ENCODE measurements at regions not wholly inside any gene's neighbourhood (a gene's known extent, or its start where the extent isn't known, plus 50 kb on each side); places are given as distances from the start of the nearest gene placed in this dataset.

DNA sequence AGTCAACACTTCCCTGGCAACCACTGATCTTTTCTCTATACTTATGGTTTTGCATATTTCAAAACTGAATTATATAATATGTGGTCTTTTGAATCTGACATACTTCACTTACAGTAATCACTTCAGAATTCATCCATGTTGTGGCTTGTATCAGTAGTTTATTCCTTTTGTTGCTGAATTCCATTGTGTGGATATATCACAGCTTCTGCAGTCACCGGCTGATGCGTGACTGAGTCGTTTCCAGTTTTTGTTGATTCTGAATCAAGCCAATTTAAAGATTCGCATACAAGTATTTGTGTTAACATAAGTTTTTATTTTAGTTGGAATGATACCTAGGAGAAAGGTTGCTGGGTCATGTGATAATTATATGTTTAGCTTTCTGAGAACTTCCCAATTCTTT is 672.5 kb upstream of the ANKRD30A start:
- in situ Hi-C loops (cut with MboI; ENCODE audit: low sequenced_read_pairs, unreplicated experiment), result no loop called here
- no peak for DNase-seq (ENCODE audit: low spot score)
- TF ChIP-seq, protein P1, sequence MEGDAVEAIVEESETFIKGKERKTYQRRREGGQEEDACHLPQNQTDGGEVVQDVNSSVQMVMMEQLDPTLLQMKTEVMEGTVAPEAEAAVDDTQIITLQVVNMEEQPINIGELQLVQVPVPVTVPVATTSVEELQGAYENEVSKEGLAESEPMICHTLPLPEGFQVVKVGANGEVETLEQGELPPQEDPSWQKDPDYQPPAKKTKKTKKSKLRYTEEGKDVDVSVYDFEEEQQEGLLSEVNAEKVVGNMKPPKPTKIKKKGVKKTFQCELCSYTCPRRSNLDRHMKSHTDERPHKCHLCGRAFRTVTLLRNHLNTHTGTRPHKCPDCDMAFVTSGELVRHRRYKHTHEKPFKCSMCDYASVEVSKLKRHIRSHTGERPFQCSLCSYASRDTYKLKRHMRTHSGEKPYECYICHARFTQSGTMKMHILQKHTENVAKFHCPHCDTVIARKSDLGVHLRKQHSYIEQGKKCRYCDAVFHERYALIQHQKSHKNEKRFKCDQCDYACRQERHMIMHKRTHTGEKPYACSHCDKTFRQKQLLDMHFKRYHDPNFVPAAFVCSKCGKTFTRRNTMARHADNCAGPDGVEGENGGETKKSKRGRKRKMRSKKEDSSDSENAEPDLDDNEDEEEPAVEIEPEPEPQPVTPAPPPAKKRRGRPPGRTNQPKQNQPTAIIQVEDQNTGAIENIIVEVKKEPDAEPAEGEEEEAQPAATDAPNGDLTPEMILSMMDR (IDR thresholded peaks at IDR 0.05; ENCODE audit: borderline replicate concordance, control extremely low read depth, extremely low read depth, insufficient read depth, missing control alignments), result no peak

GRCh38 chr10:36451391-36451970 is 673.9 kb upstream of the ANKRD30A start:
- DNase-seq (ENCODE audit: low spot score), result no peak
- in situ Hi-C loops (cut with MboI; ENCODE audit: low sequenced_read_pairs, unreplicated experiment), result no loop called here
- TF ChIP-seq, protein P1 (IDR thresholded peaks at IDR 0.05; ENCODE audit: borderline replicate concordance, control extremely low read depth, extremely low read depth, insufficient read depth, missing control alignments), result no peak

GRCh38 chr10:36450380-36450779 is 675.0 kb upstream of the ANKRD30A start:
- in situ Hi-C loops (cut with MboI; ENCODE audit: low sequenced_read_pairs, unreplicated experiment), result no loop called here
- no peak for DNase-seq (ENCODE audit: low spot score)
- TF ChIP-seq, protein P1 (IDR thresholded peaks at IDR 0.05; ENCODE audit: borderline replicate concordance, control extremely low read depth, extremely low read depth, insufficient read depth, missing control alignments), result no peak

- TF ChIP-seq, protein P1 (IDR thresholded peaks at IDR 0.05; ENCODE audit: borderline replicate concordance, control extremely low read depth, extremely low read depth, insufficient read depth, missing control alignments), result no peak
- in situ Hi-C loops (cut with MboI; ENCODE audit: low sequenced_read_pairs, unreplicated experiment), result no loop called here
- no peak for DNase-seq (ENCODE audit: low spot score)
Measured at GRCh38 chr10:36448760-36449691, 676.4 kb upstream of the ANKRD30A start.

DNA sequence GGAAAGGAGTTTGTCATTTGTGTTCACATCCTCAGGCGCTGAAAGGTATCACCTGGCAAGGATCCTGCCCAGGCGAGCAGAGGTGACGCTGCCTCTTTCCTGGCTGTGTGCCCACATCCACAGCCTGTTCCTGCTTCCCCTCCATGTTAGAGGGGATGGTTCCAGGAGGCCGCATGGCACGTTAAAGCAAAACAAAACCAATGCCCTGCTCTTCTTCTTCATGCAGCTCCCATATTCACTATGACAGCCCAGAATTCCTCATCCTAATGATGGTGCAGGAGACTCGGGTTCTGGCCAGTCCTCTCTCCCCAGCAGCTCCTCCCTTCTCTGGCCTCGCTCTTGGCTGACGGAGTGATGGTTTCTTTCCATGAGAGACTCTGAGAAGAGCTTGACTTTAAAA is 678.5 kb upstream of the ANKRD30A start:
- DNase-seq (ENCODE audit: low spot score), result no peak
- TF ChIP-seq, protein P1 (IDR thresholded peaks at IDR 0.05; ENCODE audit: borderline replicate concordance, control extremely low read depth, extremely low read depth, insufficient read depth, missing control alignments), result no peak
- in situ Hi-C loops (cut with MboI; ENCODE audit: low sequenced_read_pairs, unreplicated experiment), result no loop called here

- in situ Hi-C loops (cut with MboI; ENCODE audit: low sequenced_read_pairs, unreplicated experiment), result no loop called here
- DNase-seq (ENCODE audit: low spot score), result no peak
- TF ChIP-seq, protein P1 (IDR thresholded peaks at IDR 0.05; ENCODE audit: borderline replicate concordance, control extremely low read depth, extremely low read depth, insufficient read depth, missing control alignments), result no peak
Measured at GRCh38 chr10:36443233-36443632, 682.2 kb upstream of the ANKRD30A start.
